ENCODE measurements at regions not wholly inside any gene's neighbourhood (a gene's known extent, or its start where the extent isn't known, plus 50 kb on each side); places are given as distances from the start of the nearest gene placed in this dataset.

DNA sequence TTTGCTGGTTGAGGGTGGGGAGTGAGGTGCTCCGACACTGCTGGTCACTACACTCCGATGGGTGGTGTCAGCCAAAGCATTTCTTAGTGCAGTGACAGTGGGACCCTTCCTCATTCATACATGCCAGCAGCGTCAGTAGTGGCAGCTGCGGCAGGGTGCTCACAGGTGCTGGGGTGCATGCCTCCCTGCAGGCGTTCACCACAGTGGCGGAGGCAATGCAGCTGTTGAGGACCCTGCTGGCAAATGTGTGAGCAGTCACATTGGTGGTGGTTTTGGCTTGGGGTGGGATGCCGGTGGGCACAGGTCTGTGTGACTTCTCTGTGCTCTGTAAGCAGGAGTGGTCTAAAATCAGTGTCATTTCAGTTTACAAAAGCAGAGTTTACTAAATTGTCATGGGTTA is 464.6 kb downstream of the FUT8 start:
- TF ChIP-seq CTCF (conservative IDR thresholded peaks at IDR 0.05) (no peak), ZFX (IDR thresholded peaks at IDR 0.05) (no peak)
